ENCODE measurements at regions not wholly inside any gene's neighbourhood (a gene's known extent, or its start where the extent isn't known, plus 50 kb on each side); places are given as distances from the start of the nearest gene placed in this dataset.
"Not testable (repeated sequence)": the region's sequence is repeated elsewhere in the genome, so short reads cannot be mapped to it uniquely, and the experiment has no call there.

DNA sequence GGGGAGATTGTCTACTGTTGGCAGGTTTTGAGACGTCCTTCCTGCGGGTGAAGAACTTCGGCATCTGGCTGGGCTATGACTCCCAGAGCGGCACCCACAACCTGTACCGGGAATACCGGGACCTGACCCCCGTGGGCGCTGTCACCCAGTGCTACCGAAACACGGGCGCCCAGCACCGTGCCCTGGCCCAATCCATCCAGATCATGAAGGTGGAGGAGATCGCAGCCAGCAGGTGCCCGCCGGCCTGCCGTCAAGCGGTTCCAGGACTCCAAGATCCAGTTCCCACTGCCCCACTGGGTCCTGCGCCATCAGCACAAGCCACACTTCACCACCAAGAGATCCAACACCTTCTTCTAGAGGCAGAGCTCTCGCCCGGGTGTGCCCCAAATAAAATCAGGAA is 194.9 kb upstream of the EPHA6 start:
- WGBS, 2 donors = 79 to 93% methylated on average over 4 to 9 of the region's 20 CpGs
- no peak for DNase-seq
- H3K4me1 ChIP-seq = no peaks in the 10 kb centered on the region
- H3K27ac ChIP-seq = no peak overlapping the region
- intact Hi-C loops (cut with DNase I) = no loop called here
- no peak for TF ChIP-seq POLR2A (IDR thresholded peaks at IDR 0.05)
- TF ChIP-seq, protein P1, sequence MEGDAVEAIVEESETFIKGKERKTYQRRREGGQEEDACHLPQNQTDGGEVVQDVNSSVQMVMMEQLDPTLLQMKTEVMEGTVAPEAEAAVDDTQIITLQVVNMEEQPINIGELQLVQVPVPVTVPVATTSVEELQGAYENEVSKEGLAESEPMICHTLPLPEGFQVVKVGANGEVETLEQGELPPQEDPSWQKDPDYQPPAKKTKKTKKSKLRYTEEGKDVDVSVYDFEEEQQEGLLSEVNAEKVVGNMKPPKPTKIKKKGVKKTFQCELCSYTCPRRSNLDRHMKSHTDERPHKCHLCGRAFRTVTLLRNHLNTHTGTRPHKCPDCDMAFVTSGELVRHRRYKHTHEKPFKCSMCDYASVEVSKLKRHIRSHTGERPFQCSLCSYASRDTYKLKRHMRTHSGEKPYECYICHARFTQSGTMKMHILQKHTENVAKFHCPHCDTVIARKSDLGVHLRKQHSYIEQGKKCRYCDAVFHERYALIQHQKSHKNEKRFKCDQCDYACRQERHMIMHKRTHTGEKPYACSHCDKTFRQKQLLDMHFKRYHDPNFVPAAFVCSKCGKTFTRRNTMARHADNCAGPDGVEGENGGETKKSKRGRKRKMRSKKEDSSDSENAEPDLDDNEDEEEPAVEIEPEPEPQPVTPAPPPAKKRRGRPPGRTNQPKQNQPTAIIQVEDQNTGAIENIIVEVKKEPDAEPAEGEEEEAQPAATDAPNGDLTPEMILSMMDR (IDR thresholded peaks at IDR 0.05) = no peak
- no peak overlapping the region for H3K4me3 ChIP-seq
- no peaks in the 10 kb centered on the region for H3K36me3 ChIP-seq
- H3K9me3 ChIP-seq = no peaks in the 10 kb centered on the region
- H3K27me3 ChIP-seq = no peaks in the 10 kb centered on the region

DNA sequence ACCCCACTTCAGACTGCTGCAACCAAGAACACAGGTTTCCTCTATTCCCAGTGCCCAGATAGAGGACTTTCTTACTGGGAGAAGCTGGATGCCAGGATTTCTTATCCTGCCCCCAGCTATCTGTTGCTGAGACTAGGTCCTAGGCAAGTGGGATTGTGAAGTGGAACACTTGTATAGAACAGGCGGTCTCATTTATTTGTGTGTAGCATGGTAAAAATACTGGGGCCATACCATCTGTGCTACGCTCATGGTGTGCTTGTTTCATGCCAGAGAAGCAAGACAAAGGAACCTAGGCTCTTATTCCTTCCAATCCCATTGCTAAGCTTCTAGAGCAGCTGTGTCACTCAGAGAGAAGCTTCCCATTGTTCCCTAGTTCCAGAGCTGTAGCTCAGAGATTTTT is 191.5 kb upstream of the EPHA6 start:
- intact Hi-C loops (cut with DNase I) = no loop called here
- Histone ChIP-seq H3K4me3 (no peak overlapping the region), H3K27ac (no peak overlapping the region), H3K9me3 (no peaks in the 10 kb centered on the region), H3K27me3 (no peaks in the 10 kb centered on the region), H3K36me3 (no peaks in the 10 kb centered on the region), H3K4me1 (no peaks in the 10 kb centered on the region)
- no peak for DNase-seq
- TF ChIP-seq POLR2A (IDR thresholded peaks at IDR 0.05) = no peak
- TF ChIP-seq, protein P1 (IDR thresholded peaks at IDR 0.05) = no peak
- 79 to 100% methylated on average over 1 to 2 of the region's 2 CpGs for WGBS, 2 donors

DNA sequence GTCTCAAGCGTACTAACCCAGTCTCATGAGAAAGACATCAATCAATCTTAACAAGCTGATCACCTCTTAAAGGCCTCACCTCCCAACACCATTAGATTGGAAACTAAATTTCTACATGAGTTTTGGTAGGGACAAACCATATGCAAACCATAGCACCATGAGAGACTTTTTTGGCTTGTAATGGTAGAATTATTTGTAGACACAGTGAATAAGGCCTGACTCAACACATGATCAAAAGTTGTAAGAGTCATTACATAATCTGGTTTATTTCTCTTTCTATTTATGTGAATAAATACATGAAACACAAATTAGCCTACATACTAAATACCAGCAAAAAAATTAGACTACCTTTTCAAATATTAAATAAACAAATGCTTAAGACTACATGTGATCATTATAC is 183.3 kb upstream of the EPHA6 start:
- no peaks in the 10 kb centered on the region for H3K36me3 ChIP-seq
- intact Hi-C loops (cut with DNase I) = no loop called here
- H3K9me3 ChIP-seq = no peaks in the 10 kb centered on the region
- H3K4me1 ChIP-seq = no peaks in the 10 kb centered on the region
- DNase-seq = no peak
- no peak overlapping the region for H3K27ac ChIP-seq
- TF ChIP-seq, protein P1 (IDR thresholded peaks at IDR 0.05) = no peak
- TF ChIP-seq POLR2A (IDR thresholded peaks at IDR 0.05) = no peak
- 80 to 93% methylated on average over 1 of the region's 1 CpG for WGBS, 2 donors
- no peak overlapping the region for H3K4me3 ChIP-seq
- H3K27me3 ChIP-seq = no peaks in the 10 kb centered on the region

DNA sequence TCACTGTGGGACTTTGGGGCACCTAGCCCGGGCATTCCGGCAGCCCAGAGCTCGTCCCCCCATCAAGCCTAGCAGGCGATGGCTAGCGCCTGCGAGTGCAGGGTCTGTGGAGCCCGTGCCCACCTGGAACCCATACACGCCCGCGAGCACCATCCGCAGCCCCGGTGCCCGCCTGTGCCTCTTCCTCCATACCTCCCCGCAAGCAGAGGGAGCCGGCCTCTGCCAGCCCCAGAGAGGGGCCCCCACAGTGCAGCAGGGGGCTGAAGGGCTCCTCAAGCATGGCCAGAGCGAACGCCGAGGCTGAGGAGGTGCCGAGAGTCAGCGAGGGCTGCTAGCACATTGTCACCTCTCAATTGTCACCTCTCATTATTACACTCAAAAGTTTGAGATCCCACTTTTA is 167.8 kb upstream of the EPHA6 start:
- no peak overlapping the region for H3K27ac ChIP-seq
- intact Hi-C loops (cut with DNase I) = no loop called here
- DNase-seq = no peak
- H3K27me3 ChIP-seq = no peaks in the 10 kb centered on the region
- H3K36me3 ChIP-seq = no peaks in the 10 kb centered on the region
- H3K4me3 ChIP-seq = no peak overlapping the region
- no peaks in the 10 kb centered on the region for H3K4me1 ChIP-seq
- no peak for TF ChIP-seq POLR2A (IDR thresholded peaks at IDR 0.05)
- TF ChIP-seq, protein P1 (IDR thresholded peaks at IDR 0.05) = no peak
- no peaks in the 10 kb centered on the region for H3K9me3 ChIP-seq
- 83 to 91% methylated on average over 9 to 13 of the region's 20 CpGs for WGBS, 2 donors

DNA sequence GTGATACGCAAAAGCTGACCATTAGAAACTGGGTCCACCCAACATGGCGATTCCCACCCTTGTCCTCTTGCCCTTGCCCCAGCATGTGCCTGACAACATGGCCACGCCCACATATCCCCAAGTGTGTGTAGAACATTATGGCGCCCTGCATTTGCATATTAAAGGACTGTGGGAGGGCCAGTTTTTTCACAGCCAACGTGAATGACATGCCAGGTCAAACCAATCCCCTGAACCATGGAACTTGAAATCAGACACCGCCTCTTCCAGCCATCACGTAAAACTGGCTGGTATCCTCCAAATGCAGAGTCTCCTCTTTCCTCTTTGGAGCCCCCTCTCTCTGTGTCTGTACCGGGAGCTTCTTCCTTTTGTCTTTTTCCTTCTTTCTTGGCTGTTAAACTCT is 156.7 kb upstream of the EPHA6 start:
- no peak for DNase-seq
- Histone ChIP-seq H3K27me3 (no peaks in the 10 kb centered on the region), H3K27ac (no peak overlapping the region), H3K36me3 (no peaks in the 10 kb centered on the region), H3K4me3 (no peak overlapping the region), H3K9me3 (peaks cover 0 to 15% (median 0%) of the 10 kb centered on the region in 3 donors), H3K4me1 (no peaks in the 10 kb centered on the region)
- no peak for TF ChIP-seq POLR2A (IDR thresholded peaks at IDR 0.05)
- TF ChIP-seq, protein P1 (IDR thresholded peaks at IDR 0.05) = no peak
- 76 to 79% methylated on average over 8 of the region's 8 CpGs for WGBS, 2 donors
- intact Hi-C loops (cut with DNase I) = no loop called here

DNA sequence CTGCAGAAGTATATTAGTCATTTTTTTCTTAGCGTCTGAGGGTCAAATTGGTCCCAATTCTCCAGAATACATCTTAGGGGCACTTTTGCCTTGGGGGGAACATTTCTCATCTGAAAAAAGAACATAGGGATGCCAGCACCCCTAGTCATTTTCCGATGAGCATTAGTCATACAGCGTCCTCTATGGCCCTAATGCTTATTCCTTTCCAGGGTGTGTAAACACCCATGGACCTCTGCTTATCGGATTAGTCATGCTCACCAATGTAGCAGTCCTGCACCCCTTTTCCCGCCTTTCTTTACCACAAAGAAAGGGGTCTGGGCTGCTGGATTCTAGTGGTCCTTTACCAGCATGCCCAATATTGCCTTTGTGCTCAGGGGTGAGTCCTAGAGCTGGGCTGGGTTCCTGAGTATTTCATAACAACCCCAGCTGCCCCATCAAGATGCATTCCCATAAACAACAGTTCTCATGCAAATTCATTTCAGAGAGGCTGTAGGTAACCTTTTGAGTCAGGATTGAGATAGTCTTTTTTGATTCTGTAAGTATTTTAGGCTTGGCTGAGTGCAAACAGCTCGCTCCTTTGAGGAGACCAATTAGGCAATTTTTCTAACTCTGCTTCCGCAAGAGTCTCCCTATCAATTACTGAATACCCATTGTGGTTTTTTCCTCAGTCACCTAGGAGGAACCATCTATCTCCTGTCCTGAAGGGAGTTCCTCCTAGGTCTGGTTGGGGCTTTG is 142.4 kb upstream of the EPHA6 start:
- H3K4me3 ChIP-seq; H3K4me1 ChIP-seq; DNase-seq; H3K36me3 ChIP-seq; H3K27ac ChIP-seq; intact Hi-C loops (cut with DNase I); H3K27me3 ChIP-seq; H3K9me3 ChIP-seq: not testable (repeated sequence)
- WGBS, 2 donors = 63 to 71% methylated on average over 7 of the region's 7 CpGs

Data from esophagus squamous epithelium (tissue), 5 donors.